Loucy (cell line): ENCODE measurements at regions not wholly inside any gene's neighbourhood (a gene's known extent, or its start where the extent isn't known, plus 50 kb on each side); places are given as distances from the start of the nearest gene placed in this dataset.

Experiments used
- H2AFZ ChIP-seq: fragments of 200-600 bp; sonication (generic); 2 replicates; pipeline ENCODE4 v1.6.0; 2016; ENCODE audit warnings: antibody characterized with exemption, mild to moderate bottlenecking, low read length, moderate library complexity
- H3F3A ChIP-seq: fragments of 200-600 bp; 2 replicates; pipeline ENCODE4 v1.6.0; 2016; ENCODE audit warnings: antibody characterized with exemption, low read depth, mild to moderate bottlenecking
- H3K27me3 ChIP-seq: fragments of 200-600 bp; sonication (generic); 2 replicates; pipeline ENCODE4 v1.6.1; 2014; ENCODE audit warnings: low read length, mild to moderate bottlenecking; ENCODE audit not compliant: insufficient read depth, poor library complexity, severe bottlenecking
- H3K36me3 ChIP-seq: fragments of 200-600 bp; sonication (generic); 2 replicates; pipeline ENCODE4 v1.6.1; 2016; ENCODE audit warnings: low read length; ENCODE audit not compliant: insufficient read depth
- H3K4me1 ChIP-seq: fragments of 200-600 bp; sonication (generic); 2 replicates; pipeline ENCODE4 v1.5.1; 2014; ENCODE audit warnings: low read length, mild to moderate bottlenecking; ENCODE audit not compliant: insufficient read depth, poor library complexity, severe bottlenecking
- H3K4me2 ChIP-seq: fragments of 200-600 bp; sonication (generic); 2 replicates; pipeline ENCODE4 v1.6.0; 2014; ENCODE audit warnings: antibody characterized with exemption, low read length, low read depth, mild to moderate bottlenecking; ENCODE audit not compliant: poor library complexity, severe bottlenecking
- H3K4me3 ChIP-seq: fragments of 200-600 bp; sonication (generic); 2 replicates; pipeline ENCODE4 v1.5.1; 2014; ENCODE audit warnings: low read length, mild to moderate bottlenecking, mixed read lengths; ENCODE audit not compliant: poor library complexity, severe bottlenecking
- H3K79me2 ChIP-seq: fragments of 200-600 bp; sonication (generic); 2 replicates; pipeline ENCODE4 v1.6.1; 2014; ENCODE audit warnings: low read length; ENCODE audit not compliant: insufficient read depth
- H3K9ac ChIP-seq: fragments of 200-600 bp; sonication (generic); 2 replicates; pipeline ENCODE4 v1.6.0; 2014; ENCODE audit warnings: mild to moderate bottlenecking, low read depth, low read length, moderate library complexity; ENCODE audit not compliant: poor library complexity, severe bottlenecking
- H3K9me2 ChIP-seq: fragments of 200-600 bp; sonication (generic); replicated peaks from 2 replicates; pipeline ENCODE4 v1.6.1; 2016; ENCODE audit warnings: low read depth, low read length, mixed read lengths
- H3K9me3 ChIP-seq: fragments of 200-600 bp; sonication (generic); 2 replicates; pipeline ENCODE4 v1.6.1; 2014; ENCODE audit warnings: mild to moderate bottlenecking, antibody characterized with exemption, low read length, low read depth; ENCODE audit not compliant: insufficient read depth
- H4K20me1 ChIP-seq: fragments of 200-600 bp; sonication (generic); 2 replicates; pipeline ENCODE4 v1.6.0; 2014; ENCODE audit warnings: antibody characterized with exemption, low read length, mild to moderate bottlenecking; ENCODE audit not compliant: insufficient read depth, poor library complexity, severe bottlenecking
- CTCF ChIP-seq: fragments of 200-600 bp; sonication (generic); conservative IDR thresholded peaks from 2 replicates; pipeline ENCODE4 v1.5.1; 2014; ENCODE audit warnings: mild to moderate bottlenecking, antibody characterized with exemption, low read length
- EZH2phosphoT487 ChIP-seq: fragments of 200-600 bp; IDR thresholded peaks from 2 replicates; pipeline ENCODE4 v1.6.1; 2018; ENCODE audit warnings: antibody characterized with exemption, mild to moderate bottlenecking, moderate library complexity, borderline replicate concordance

GRCh38 chr7:125445836-125446235 is 516.2 kb upstream of the POT1 start:
- no peaks in the 10 kb centered on the region for H3K9me3 ChIP-seq
- H3K4me2 ChIP-seq: no peak overlapping the region
- no peaks in the 10 kb centered on the region for H3K9me2 ChIP-seq
- no peak overlapping the region for H3K9ac ChIP-seq
- H3K4me1 ChIP-seq: no peaks in the 10 kb centered on the region
- no peaks in the 10 kb centered on the region for H3K36me3 ChIP-seq
- H3K27me3 ChIP-seq: no peaks in the 10 kb centered on the region
- no peak overlapping the region for H3K4me3 ChIP-seq
- no peaks in the 10 kb centered on the region for H3K79me2 ChIP-seq
- TF ChIP-seq CTCF (no peak), EZH2phosphoT487 (no peak)
- no peaks in the 10 kb centered on the region for H3F3A ChIP-seq
- no peak overlapping the region for H2AFZ ChIP-seq
- H4K20me1 ChIP-seq: no peaks in the 10 kb centered on the region

DNA sequence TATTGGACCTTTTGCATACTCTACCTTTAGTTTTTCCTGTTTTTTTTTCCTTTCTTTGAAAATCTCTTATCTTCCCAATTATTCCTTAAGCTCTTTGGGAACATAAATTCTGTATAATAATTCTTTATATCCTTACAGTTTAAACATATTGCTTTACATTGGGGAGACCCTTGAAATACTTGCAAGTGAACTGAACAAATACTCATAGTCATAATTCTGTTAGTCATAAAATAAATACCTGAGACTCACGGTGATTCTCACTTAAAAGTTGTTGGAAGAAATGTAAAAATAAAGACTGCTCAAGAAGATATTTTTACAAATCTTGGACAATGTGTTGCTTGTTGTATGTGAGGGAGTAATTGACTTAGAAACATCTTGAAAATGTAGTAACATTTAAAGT is 515.2 kb upstream of the POT1 start:
- Histone ChIP-seq H3K36me3 (no peaks in the 10 kb centered on the region), H3K79me2 (no peaks in the 10 kb centered on the region), H2AFZ (no peak overlapping the region), H3F3A (no peaks in the 10 kb centered on the region), H3K27me3 (no peaks in the 10 kb centered on the region), H4K20me1 (no peaks in the 10 kb centered on the region), H3K4me2 (no peak overlapping the region), H3K9ac (no peak overlapping the region), H3K9me2 (no peaks in the 10 kb centered on the region), H3K4me3 (no peak overlapping the region), H3K4me1 (no peaks in the 10 kb centered on the region), H3K9me3 (no peaks in the 10 kb centered on the region)
- TF ChIP-seq CTCF (no peak), EZH2phosphoT487 (no peak)

- Histone ChIP-seq H3K9me2 (no peaks in the 10 kb centered on the region), H3F3A (no peaks in the 10 kb centered on the region), H4K20me1 (no peaks in the 10 kb centered on the region), H3K9ac (no peak overlapping the region), H3K9me3 (no peaks in the 10 kb centered on the region), H3K27me3 (no peaks in the 10 kb centered on the region), H2AFZ (no peak overlapping the region), H3K4me2 (no peak overlapping the region), H3K79me2 (no peaks in the 10 kb centered on the region), H3K4me3 (no peak overlapping the region), H3K4me1 (no peaks in the 10 kb centered on the region), H3K36me3 (no peaks in the 10 kb centered on the region)
- TF ChIP-seq CTCF: no peak
- TF ChIP-seq EZH2phosphoT487: no peak
Measured at GRCh38 chr7:125436220-125436619, 506.6 kb upstream of the POT1 start.
